ENCODE measurements at regions not wholly inside any gene's neighbourhood (a gene's known extent, or its start where the extent isn't known, plus 50 kb on each side); places are given as distances from the start of the nearest gene placed in this dataset.
"Not testable (repeated sequence)": the region's sequence is repeated elsewhere in the genome, so short reads cannot be mapped to it uniquely, and the experiment has no call there.

DNA sequence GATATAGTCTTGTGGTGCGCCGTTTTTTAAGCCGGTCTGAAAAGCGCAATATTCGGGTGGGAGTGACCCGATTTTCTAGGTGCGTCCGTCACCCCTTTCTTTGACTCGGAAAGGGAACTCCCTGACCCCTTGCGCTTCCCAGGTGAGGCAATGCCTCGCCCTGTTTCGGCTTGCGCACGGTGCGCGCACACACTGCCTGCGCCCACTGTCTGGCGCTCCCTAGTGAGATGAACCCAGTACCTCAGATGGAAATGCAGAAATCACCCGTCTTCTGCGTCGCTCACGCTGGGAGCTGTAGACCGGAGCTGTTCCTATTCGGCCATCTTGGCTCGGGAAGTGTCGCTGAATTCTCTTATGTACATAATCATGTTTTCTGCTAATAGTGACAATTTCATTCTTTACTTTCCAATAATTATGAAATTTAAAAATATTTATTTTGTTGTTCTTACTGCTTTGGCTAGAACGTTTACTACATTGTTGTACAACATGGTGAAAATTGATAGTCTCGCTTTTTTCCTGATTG is 61.2 kb upstream of the MINDY3 start:
- TF ChIP-seq POLR2A (IDR thresholded peaks at IDR 0.05), result not testable (repeated sequence)
- TF ChIP-seq, protein P1, sequence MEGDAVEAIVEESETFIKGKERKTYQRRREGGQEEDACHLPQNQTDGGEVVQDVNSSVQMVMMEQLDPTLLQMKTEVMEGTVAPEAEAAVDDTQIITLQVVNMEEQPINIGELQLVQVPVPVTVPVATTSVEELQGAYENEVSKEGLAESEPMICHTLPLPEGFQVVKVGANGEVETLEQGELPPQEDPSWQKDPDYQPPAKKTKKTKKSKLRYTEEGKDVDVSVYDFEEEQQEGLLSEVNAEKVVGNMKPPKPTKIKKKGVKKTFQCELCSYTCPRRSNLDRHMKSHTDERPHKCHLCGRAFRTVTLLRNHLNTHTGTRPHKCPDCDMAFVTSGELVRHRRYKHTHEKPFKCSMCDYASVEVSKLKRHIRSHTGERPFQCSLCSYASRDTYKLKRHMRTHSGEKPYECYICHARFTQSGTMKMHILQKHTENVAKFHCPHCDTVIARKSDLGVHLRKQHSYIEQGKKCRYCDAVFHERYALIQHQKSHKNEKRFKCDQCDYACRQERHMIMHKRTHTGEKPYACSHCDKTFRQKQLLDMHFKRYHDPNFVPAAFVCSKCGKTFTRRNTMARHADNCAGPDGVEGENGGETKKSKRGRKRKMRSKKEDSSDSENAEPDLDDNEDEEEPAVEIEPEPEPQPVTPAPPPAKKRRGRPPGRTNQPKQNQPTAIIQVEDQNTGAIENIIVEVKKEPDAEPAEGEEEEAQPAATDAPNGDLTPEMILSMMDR (IDR thresholded peaks at IDR 0.05), result not testable (repeated sequence)
